ENCODE measurements at regions not wholly inside any gene's neighbourhood (a gene's known extent, or its start where the extent isn't known, plus 50 kb on each side); places are given as distances from the start of the nearest gene placed in this dataset.

DNA sequence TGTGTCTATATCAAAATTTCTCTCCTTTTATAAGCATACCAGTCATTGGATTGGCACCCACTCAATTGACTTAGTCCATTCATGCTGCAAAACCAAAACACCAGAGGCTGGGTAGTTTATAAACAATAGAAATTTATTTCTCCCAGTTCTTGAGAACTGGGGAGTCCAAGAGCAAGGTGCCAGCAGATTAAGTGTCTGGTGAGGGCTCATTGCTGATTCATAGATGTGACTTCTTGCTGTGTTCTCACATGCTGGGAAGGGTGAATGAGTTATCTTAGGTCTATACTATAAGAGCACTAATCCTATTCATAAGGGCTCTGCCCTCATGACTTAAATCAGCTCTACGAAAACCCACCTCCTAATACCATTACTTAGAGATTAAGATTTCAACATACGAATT is 501.4 kb downstream of the EPM2A start:
- DNase-seq (ENCODE audit: low read depth, low spot score) = no peak

DNA sequence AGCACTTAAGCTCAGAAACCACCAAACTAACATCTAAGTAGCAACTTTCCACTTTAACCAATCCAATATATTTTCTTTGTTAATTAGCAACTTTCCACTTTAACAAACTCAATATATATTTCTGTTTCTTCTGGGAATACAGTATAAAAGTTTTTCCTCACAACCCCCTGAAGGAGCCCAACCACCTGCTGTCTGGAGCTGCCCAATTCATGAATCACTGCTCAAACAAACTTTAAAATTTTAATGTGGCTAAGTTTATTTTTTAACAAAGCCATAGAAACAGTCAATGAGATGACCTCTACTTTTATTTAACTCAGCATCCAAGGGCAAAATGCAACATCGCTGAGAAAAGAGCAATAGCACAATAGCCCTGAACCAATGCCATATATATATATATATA is 500.1 kb downstream of the EPM2A start:
- no peak for DNase-seq (ENCODE audit: low read depth, low spot score)

DNA sequence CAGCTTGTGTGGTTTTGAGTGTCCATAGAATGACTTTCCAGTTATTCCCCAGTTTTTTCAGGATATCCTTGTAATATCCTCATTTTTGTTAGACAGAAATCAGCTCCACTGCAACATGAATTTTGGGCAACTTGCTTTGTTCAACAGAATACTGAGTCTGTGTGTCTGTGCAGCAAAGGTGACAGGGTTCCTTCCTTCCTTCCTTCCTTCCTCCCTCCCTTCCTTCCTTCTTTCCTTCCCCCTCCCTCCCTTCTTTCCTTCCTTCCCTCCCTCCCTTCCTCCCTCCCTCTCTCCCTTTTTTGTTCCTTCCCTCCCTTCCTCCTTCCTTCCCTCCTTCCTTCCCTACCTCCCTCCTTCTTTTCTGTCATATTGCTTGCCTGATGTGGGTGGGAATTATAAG is 496.5 kb downstream of the EPM2A start:
- no peak for DNase-seq (ENCODE audit: low read depth, low spot score)

DNA sequence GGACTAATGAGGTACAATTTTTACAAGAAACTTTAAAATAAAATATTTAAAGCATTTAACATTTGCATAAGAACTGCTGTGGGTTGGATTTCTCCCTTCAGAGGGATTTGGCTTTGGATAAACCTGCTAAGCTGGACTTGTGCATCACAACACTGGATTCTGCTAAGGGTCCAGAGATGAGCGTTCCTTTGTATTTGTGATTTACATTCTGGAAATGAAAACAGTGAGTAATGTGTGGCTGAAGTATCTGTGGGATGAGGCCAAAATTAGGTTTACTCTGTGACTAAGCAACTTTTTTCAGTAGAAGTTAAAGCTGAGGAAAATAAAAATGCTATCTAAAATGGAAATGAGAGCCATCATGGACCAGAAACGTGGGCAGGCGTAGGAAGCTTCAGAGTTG is 494.3 kb downstream of the EPM2A start:
- no peak for DNase-seq (ENCODE audit: low read depth, low spot score)

DNA sequence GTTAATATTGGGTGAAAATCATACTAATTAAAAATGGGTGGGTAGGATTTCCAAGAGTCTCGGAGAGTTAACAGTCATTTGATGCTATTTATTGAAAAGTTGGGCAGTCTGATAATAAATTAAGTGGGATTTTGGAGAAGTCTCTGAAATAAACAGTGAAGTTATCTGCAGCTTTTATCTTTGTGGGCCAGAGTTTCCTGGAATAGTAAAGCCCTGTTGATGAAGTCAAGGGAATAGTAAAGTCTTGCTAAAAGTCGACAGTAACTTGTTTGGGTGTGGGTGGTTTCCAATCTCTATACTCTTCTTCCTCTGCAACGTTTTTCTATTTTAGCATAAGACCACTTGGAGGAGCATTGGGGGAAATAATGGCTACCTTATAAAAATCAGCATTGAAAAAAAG is 493.6 kb downstream of the EPM2A start:
- DNase-seq (ENCODE audit: low read depth, low spot score) = no peak

DNA sequence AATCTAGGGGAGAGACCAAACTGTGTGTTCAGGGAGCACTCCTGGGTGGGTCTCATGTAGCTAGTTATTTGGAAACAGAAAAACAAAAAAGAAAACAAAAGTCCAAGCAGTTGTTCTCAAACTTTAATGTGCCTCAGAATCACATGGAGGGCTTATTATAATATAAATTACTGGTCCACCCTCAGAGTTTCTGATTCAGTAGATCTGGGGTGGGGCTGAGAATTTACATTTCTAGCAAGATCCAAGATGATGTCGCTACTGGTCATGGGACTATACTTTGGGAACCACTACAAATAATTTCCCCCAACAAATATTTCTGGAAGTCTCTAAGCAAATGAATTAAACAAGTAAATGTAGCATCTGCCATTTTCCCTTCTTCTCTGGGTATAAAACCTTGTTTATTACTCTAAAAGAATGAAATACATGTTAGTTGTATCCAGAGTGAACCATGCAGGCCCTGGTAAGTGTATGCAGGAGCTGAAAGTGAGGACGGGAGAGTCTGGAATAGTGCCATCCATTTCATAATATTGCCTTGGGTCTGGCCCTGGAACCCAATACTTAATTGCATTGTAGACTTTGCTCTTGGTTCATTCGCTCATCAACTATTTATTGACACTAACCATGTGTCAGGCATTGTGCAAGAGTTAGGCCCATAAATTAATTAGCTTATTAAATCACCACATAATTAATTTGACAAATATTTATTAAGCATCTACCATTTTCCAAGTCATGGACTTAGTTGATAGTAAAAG is 490.8 kb downstream of the EPM2A start:
- no peak for DNase-seq (ENCODE audit: low read depth, low spot score)

DNA sequence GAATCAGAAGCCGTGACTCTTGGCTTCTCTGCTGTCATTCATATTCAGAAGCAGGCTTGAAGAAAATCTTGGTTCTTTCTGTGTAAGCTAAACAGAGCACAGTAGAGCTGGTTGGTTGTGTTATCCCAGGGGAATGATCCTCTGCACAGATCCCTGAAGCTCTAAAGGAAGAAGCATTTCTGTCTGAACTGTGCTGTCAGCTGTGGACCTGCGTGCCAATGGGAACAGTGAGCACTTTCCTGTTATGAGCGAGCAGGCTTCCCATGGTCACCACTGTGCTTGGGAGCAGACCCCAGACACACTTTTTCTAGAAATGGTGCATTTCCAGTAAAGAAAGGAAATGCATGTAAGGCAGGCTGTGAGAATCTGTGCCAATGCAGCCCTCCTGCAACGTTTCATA is 490.2 kb downstream of the EPM2A start:
- no peak for DNase-seq (ENCODE audit: low read depth, low spot score)

DNA sequence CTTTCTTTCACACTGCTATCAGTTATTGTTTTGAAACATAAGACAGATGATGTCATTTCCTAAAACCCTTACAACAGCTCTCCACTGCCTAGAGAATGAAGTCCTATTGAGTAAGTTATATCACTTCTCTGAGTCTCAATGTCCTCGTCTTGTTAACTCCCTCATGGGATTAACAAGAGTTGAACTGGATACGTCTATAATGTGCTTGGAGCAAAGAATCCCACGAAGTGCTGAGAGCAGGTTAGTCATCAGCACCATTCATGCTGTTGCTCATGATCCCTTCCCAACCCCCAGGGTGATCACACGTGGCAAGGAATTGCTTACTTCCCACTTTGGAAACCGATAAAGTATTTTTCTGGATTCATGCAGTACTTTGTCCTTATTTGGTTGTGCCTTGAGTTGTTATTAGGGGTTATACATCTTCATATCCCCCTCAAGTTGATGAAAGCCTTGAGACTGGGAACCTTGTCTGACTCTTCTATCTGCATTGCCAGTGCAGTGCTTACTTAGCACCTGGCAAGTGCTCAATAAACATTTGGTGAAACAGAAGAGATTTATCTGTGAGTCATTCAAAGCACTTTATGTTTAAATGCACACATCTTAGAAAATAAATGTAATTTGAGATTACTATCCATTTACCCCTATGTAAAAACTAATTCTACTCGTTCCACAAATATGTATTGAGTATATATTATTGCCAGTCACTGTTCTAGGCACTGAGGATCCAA is 487.5 kb downstream of the EPM2A start:
- no peak for DNase-seq (ENCODE audit: low read depth, low spot score)

DNA sequence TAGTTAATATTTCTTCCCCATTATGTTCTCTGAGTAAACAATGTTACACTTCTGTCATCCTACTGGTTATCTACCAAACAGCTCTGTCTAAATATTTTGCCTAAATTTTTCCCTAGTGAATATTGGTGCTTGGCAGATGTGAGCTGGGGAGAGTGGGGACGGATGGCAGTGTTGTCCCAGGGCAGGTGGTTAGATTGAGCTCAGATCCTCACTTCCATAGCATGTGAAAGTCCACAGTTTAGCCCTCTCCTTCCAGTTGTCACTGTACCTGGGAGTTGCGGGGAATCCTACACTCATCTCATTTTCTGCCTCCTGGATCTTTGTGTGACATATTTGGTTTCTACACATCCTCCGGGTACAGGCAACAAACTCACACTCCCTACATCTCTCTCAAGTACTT is 484.9 kb downstream of the EPM2A start:
- no peak for DNase-seq (ENCODE audit: low read depth, low spot score)

DNA sequence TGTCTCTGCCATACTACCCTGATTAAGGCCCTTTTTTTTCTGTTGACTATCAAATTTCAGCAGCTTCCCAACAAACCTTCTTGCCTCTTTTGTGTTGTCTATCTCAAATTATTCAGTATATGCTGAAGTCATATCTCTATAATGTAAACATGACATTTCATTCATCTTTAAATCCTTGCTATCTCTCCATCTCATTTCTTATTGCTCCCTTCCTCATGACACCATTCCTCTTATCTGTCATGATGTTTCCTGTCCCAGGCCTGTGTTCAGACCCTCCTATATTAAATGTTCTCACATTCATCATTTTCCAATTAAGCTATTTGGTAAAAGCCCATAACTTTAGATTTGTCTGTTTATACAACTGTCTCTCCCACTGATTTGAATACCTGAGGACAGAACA is 482.6 kb downstream of the EPM2A start:
- DNase-seq (ENCODE audit: low read depth, low spot score) = no peak

DNA sequence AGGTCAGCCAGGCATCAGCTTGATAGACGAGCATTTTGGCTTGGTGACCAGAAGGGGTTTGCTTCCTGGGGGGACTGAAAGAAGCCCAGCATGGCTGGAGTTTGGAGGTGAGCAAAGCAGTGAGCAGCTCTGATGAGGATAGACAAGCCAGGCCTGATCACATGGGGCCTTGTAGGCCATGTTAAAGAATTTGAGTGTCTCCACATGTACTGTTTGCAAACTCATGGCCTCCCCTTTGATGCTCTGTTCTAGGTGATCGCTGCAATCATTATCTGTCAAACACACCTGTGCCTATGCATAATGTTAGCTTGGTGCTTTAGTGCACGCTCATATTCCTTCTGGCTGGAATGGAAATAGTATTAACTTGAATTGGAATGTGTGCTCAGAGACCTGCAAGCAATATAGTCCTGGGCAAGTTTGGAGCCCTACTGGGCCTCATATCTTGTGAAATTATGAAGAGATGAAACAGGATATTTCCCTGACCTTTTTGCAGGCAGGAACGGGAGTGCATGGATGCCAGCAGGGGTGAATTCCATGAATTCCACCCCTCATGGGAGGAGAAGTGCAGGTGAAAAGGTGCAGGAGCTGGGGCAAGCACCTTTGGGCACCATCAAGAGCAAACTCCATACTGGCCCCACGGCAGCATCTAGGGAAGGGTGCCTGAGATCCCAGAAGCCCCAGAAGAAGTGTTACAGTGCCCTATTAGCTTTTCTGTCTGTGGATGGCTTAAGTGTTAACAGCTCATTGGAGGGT is 480.5 kb downstream of the EPM2A start:
- no peak for DNase-seq (ENCODE audit: low read depth, low spot score)

DNA sequence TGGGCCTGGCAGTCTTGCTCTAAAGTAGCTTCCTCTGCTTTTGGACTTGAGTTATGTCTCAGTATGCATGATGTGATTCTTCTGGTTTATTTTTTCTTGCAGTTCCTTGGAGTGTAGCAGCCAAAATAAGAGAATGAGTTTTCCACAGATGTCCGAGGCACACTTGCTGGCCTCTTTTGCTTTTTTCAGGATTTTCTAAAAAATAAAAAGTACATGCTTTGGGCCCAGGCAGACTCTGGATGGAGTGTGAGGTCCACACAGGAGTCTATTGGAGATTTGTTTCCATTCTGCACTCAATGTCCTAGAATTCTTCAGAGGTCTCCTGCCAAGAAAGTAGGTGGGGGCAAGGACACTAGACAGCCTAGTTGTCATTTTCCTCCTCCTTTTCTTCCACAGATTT is 477.6 kb downstream of the EPM2A start:
- DNase-seq (ENCODE audit: low read depth, low spot score) = no peak

DNA sequence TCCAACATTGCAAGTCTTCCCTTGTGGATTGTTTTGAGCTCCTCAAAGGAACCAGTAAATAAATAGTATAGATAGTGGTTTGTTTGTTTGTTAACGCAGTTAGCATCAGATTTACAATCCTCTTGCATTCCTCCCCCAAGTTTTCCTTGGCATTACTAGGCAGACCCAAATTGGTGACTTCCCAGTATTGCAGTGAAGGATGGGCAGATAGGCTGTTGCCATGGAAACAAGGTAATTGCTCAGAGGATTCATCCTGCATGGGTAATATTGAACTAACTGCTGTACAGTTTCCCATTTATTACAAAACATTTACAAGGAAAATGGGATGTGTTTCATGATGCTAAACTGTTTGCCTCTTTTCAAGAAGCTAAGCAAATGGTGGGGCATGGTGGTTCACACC is 477.2 kb downstream of the EPM2A start:
- no peak for DNase-seq (ENCODE audit: low read depth, low spot score)

DNA sequence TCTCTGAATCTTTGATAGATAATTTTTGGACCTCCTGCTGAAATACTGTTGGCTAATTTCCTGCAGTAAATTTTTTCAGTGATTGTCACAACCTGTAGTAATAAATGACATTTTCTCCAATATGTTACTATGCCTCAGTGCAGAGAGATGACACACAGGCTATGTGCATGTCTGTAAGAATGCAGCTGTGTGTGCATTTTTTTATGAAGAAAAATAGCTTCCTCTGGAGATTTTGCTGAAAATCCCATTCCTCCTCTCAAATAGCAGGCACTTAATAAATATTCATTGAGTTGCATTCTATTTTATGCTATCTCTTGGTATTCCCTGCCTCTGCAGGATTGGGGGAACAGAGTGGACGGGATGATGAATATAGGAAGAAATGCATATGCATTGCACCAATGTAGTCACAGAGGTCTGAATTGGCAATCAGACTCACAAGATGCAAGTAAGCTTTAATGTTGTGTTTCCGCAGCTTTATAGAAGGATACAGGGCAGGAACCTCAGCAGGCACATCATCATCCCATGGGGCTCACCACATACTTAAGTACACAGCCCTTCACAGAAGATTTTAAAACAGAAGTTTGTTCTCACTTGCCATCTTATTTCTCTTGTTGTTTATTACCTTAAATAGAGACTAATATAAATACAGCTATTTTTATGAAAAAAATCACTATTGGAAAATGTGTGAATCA is 474.7 kb downstream of the EPM2A start:
- no peak for DNase-seq (ENCODE audit: low read depth, low spot score)

DNA sequence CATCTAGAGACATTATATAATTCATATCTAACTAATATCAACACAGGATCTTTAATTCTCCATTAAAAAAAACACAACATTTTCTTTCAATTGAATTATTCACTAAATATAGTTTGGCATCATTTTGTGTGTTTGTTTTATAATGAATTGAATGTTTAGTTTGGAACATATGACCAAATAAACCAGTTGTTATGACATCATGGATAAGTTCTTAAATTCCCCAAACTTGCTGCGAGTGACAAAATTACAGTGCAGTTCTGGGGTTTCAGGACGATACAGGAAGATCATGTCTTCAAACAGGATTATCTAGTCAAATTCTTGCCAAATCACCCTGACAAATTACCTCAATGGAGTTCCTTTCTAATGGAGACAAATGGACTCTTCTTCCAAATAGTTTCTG is 473.6 kb downstream of the EPM2A start:
- no peak for DNase-seq (ENCODE audit: low read depth, low spot score)

DNA sequence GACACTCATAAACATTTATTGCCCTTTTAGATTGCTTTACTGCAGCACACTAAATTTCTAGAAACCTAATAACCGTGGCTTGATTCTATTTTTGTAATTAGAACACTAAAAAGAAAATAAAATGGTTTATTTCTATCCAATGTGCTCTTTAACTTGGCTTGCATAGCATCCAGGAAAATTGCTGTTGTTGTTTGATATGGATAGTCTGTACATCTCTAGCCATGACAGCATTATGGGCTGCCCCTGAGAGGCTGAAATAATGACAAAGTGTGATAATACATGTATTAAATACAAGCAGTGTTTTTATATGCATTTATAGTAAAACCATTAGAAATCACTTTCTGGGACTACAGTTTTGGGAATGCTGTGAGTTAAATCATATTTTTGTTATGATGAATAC is 472.5 kb downstream of the EPM2A start:
- DNase-seq (ENCODE audit: low read depth, low spot score) = no peak

DNA sequence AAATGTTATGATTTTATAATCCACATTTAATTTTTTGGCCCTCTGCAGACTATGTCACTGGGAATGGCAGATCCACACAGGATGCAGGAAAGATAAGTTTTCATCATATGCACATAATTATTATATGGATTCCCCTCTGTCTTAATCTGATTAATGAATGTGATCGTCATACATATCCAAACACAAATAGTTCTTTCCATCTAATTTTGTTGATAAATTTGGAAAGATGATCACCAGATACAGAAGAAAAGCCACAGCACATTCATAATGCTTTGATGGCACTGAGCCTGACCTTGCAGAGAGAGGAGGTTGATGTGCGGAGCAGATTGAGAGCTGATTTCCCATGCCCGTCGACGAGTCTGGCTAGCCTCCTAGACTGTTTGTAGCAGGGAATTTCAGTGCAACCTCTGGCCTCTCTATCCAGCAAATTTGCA is 471.5 kb downstream of the EPM2A start:
- no peak for DNase-seq (ENCODE audit: low read depth, low spot score)

DNA sequence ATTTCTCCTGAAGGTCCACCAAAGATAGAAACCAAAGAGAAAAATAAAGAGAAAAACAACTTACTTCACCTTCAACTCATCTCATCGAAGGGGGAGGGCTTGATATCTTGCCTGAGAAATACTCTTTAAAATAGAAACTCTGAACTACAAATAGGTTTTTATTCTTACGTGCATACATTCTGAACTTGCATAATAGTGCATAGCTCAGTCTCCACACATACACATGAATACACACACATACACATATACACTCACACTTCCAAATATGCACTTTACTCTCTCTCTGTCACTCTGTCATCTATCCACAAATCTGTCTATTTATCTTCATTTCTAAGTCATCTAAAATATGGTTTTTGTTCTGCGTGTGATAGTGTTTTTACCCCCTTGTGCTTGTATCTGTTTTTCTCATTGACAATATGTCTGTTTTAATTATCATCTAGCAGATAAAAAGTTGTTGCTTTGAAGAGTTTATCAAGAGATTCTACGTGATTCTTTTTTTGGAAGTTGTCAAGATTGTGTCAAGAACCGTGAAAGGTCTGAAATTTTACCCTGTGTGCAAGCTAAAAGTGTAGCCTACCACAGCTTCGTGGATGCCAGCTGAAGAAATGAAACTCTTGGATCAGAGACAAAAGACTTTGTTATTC is 468.8 kb downstream of the EPM2A start:
- no peak for DNase-seq (ENCODE audit: low read depth, low spot score)

DNA sequence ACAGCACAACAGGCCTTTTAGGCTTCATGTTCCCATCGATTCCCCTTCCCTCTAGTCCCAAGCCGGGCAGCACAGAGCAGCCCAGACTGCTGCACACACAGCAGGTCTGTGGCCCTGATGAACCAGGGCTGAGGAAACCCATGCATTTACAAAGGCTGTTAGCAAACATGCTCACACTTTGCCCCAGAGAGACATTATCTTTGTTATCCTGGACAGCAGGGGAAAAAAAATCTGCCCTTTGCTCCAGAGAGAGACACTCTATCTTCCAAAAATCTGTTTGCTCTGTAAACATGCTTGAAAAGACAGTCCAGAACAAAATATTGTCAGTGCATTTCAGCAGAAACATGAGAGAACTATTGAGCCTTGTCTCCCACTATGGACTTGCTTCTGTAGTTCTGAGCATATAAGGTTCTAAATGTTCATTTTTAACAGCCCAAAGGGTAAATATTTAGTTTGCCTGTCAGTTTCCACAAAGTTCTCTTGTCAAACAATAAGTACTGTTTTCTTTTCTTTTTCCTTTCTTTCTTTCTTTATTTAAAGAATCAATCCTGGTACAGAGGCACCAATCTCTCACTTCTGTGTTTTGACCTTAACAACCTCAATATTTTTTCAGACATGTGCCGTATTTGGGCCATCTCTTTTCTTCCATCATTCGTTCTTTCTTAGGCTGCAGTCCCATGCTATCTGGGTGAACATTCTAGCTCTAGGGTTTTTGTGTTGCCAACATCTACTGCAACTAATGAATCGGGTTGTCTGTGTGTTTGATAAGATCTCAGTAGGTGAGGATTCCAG is 468.0 kb downstream of the EPM2A start:
- no peak for DNase-seq (ENCODE audit: low read depth, low spot score)

DNA sequence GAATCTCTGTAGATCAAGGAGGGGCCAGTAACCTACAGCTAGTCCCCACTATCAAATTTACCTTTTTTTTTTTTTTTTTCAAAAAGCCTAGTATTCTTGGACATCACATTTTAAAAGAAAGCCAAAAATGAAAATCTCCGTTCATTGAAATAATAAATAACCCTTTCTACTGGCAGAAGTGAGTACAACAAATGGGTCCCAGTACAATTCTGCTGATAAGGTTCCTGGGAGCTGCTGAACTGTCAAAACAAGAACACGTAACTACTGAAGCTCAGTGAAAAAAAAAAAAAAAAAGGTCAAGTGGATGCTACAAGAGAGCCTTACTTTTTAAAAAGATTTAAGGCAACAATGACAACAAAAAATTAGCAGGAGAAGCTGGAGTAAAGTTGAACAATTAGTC is 464.9 kb downstream of the EPM2A start:
- no peak for DNase-seq (ENCODE audit: low read depth, low spot score)

DNA sequence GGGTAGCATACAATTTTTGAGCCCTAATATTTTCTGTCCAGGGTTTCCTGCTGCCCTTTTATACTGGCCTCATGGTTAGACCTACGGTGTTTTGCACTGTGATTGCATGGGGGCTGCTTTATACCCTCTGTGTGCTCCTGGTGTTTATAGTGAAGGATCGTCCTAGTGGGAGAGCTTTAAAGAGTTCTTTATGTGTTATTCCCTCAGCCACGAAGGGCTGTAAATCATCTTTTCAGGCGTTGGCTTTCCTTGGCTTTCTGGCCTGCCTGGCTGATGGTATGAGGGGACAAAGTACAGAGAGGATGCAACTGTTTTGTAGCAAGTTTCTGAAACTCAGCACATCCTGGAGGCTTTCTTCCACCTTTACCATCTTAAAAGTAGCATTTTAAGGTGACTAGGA is 464.3 kb downstream of the EPM2A start:
- DNase-seq (ENCODE audit: low read depth, low spot score) = no peak
